ENCODE measurements at regions not wholly inside any gene's neighbourhood (a gene's known extent, or its start where the extent isn't known, plus 50 kb on each side); places are given as distances from the start of the nearest gene placed in this dataset.

GRCh38 chr1:188056011-188056410 lies 1227.3 kb downstream of the PLA2G4A start:
- H3K9me3 ChIP-seq (ENCODE audit: insufficient read depth, low read depth, low read length) = no peaks in the 10 kb centered on the region
- H3K27ac ChIP-seq (ENCODE audit: low read depth, low read length) = no peak overlapping the region
- no peak overlapping the region for H3K18ac ChIP-seq (ENCODE audit: low read length)
- no peaks in the 10 kb centered on the region for H3K27me3 ChIP-seq (ENCODE audit: insufficient read depth, low read length)
- no peak overlapping the region for H4K8ac ChIP-seq (ENCODE audit: low read depth, low read length)
- H2AK5ac ChIP-seq (ENCODE audit: low read length) = no peak overlapping the region
- H2AFZ ChIP-seq (ENCODE audit: insufficient read depth, low read length, poor library complexity) = no peak overlapping the region
- no peak overlapping the region for H4K12ac ChIP-seq (ENCODE audit: low read depth, low read length)
- H2BK120ac ChIP-seq (ENCODE audit: insufficient read depth, low read length, poor library complexity) = no peak overlapping the region
- H3K4me3 ChIP-seq (ENCODE audit: low read depth, low read length) = no peak overlapping the region
- no peak overlapping the region for H2BK12ac ChIP-seq (ENCODE audit: low read length)
- H3K4me2 ChIP-seq (ENCODE audit: low read length) = no peak overlapping the region
- H3K79me2 ChIP-seq (ENCODE audit: control insufficient read depth, insufficient read depth, low read length, poor library complexity) = no peaks in the 10 kb centered on the region
- WGBS (ENCODE audit: extremely low coverage, insufficient coverage, insufficient read length) = no CpG with 5 or more reads among the region's 7 CpGs
- H2BK5ac ChIP-seq (ENCODE audit: low read depth, low read length, poor library complexity) = no peak overlapping the region
- H3K79me1 ChIP-seq (ENCODE audit: low read length) = no peaks in the 10 kb centered on the region
- no peaks in the 10 kb centered on the region for H3K36me3 ChIP-seq (ENCODE audit: control insufficient read depth in 1 of 2, insufficient read depth in 2 of 2, low read length in 2 of 2)
- DNase-seq = no peak
- H4K91ac ChIP-seq (ENCODE audit: low read depth, low read length) = no peak overlapping the region
- H3K14ac ChIP-seq (ENCODE audit: low read length) = no peak overlapping the region
- no peak overlapping the region for H3K4ac ChIP-seq (ENCODE audit: low read depth, low read length)
- no peaks in the 10 kb centered on the region for H3K4me1 ChIP-seq (ENCODE audit: control insufficient read depth in 1 of 2, insufficient read depth in 2 of 2, low read length in 2 of 2)
- no peak overlapping the region for H3K9ac ChIP-seq (ENCODE audit: low read length)
- no peak overlapping the region for H3K23ac ChIP-seq (ENCODE audit: low read length)

- Histone ChIP-seq H3K27me3 (ENCODE audit: insufficient read depth, low read length) (no peaks in the 10 kb centered on the region), H3K18ac (ENCODE audit: low read length) (no peak overlapping the region), H2BK5ac (ENCODE audit: low read depth, low read length, poor library complexity) (no peak overlapping the region), H3K23ac (ENCODE audit: low read length) (no peak overlapping the region), H3K4me3 (ENCODE audit: low read depth, low read length) (no peak overlapping the region), H3K79me1 (ENCODE audit: low read length) (no peaks in the 10 kb centered on the region), H3K27ac (ENCODE audit: low read depth, low read length) (no peak overlapping the region), H3K36me3 (ENCODE audit: control insufficient read depth in 1 of 2, insufficient read depth in 2 of 2, low read length in 2 of 2) (no peaks in the 10 kb centered on the region), H2BK12ac (ENCODE audit: low read length) (no peak overlapping the region), H3K9ac (ENCODE audit: low read length) (no peak overlapping the region), H4K12ac (ENCODE audit: low read depth, low read length) (no peak overlapping the region), H3K4me1 (ENCODE audit: control insufficient read depth in 1 of 2, insufficient read depth in 2 of 2, low read length in 2 of 2) (no peaks in the 10 kb centered on the region), H2AFZ (ENCODE audit: insufficient read depth, low read length, poor library complexity) (no peak overlapping the region), H3K14ac (ENCODE audit: low read length) (no peak overlapping the region), H3K4ac (ENCODE audit: low read depth, low read length) (no peak overlapping the region), H3K4me2 (ENCODE audit: low read length) (no peak overlapping the region), H2AK5ac (ENCODE audit: low read length) (no peak overlapping the region), H3K79me2 (ENCODE audit: control insufficient read depth, insufficient read depth, low read length, poor library complexity) (no peaks in the 10 kb centered on the region), H2BK120ac (ENCODE audit: insufficient read depth, low read length, poor library complexity) (no peak overlapping the region), H4K8ac (ENCODE audit: low read depth, low read length) (no peak overlapping the region), H3K9me3 (ENCODE audit: insufficient read depth, low read depth, low read length) (no peaks in the 10 kb centered on the region), H4K91ac (ENCODE audit: low read depth, low read length) (no peak overlapping the region)
- no CpG with 5 or more reads among the region's 1 CpG for WGBS (ENCODE audit: extremely low coverage, insufficient coverage, insufficient read length)
- no peak for DNase-seq
Measured at GRCh38 chr1:188058801-188059200, 1230.1 kb downstream of the PLA2G4A start.

- Histone ChIP-seq H3K27ac (ENCODE audit: low read depth, low read length) (no peak overlapping the region), H3K4me3 (ENCODE audit: low read depth, low read length) (no peak overlapping the region), H3K18ac (ENCODE audit: low read length) (no peak overlapping the region), H3K9me3 (ENCODE audit: insufficient read depth, low read depth, low read length) (no peaks in the 10 kb centered on the region), H3K36me3 (ENCODE audit: control insufficient read depth in 1 of 2, insufficient read depth in 2 of 2, low read length in 2 of 2) (no peaks in the 10 kb centered on the region), H2AK5ac (ENCODE audit: low read length) (no peak overlapping the region), H3K79me2 (ENCODE audit: control insufficient read depth, insufficient read depth, low read length, poor library complexity) (no peaks in the 10 kb centered on the region), H3K14ac (ENCODE audit: low read length) (no peak overlapping the region), H4K8ac (ENCODE audit: low read depth, low read length) (no peak overlapping the region), H2BK12ac (ENCODE audit: low read length) (no peak overlapping the region), H3K4ac (ENCODE audit: low read depth, low read length) (no peak overlapping the region), H2AFZ (ENCODE audit: insufficient read depth, low read length, poor library complexity) (no peak overlapping the region), H3K9ac (ENCODE audit: low read length) (no peak overlapping the region), H4K12ac (ENCODE audit: low read depth, low read length) (no peak overlapping the region), H3K4me1 (ENCODE audit: control insufficient read depth in 1 of 2, insufficient read depth in 2 of 2, low read length in 2 of 2) (no peaks in the 10 kb centered on the region), H3K79me1 (ENCODE audit: low read length) (no peaks in the 10 kb centered on the region), H3K23ac (ENCODE audit: low read length) (no peak overlapping the region), H3K4me2 (ENCODE audit: low read length) (no peak overlapping the region), H2BK120ac (ENCODE audit: insufficient read depth, low read length, poor library complexity) (no peak overlapping the region), H3K27me3 (ENCODE audit: insufficient read depth, low read length) (no peaks in the 10 kb centered on the region), H4K91ac (ENCODE audit: low read depth, low read length) (no peak overlapping the region), H2BK5ac (ENCODE audit: low read depth, low read length, poor library complexity) (no peak overlapping the region)
- DNase-seq = no peak
Measured at GRCh38 chr1:188061881-188062280, 1233.1 kb downstream of the PLA2G4A start.

GRCh38 chr1:188062456-188062855 lies 1233.7 kb downstream of the PLA2G4A start:
- Histone ChIP-seq H3K18ac (ENCODE audit: low read length) (no peak overlapping the region), H4K8ac (ENCODE audit: low read depth, low read length) (no peak overlapping the region), H2BK12ac (ENCODE audit: low read length) (no peak overlapping the region), H3K23ac (ENCODE audit: low read length) (no peak overlapping the region), H3K79me1 (ENCODE audit: low read length) (no peaks in the 10 kb centered on the region), H3K9ac (ENCODE audit: low read length) (no peak overlapping the region), H3K4me2 (ENCODE audit: low read length) (no peak overlapping the region), H3K4me1 (ENCODE audit: control insufficient read depth in 1 of 2, insufficient read depth in 2 of 2, low read length in 2 of 2) (no peaks in the 10 kb centered on the region), H2BK5ac (ENCODE audit: low read depth, low read length, poor library complexity) (no peak overlapping the region), H2AK5ac (ENCODE audit: low read length) (no peak overlapping the region), H3K9me3 (ENCODE audit: insufficient read depth, low read depth, low read length) (no peaks in the 10 kb centered on the region), H2AFZ (ENCODE audit: insufficient read depth, low read length, poor library complexity) (no peak overlapping the region), H4K91ac (ENCODE audit: low read depth, low read length) (no peak overlapping the region), H4K12ac (ENCODE audit: low read depth, low read length) (no peak overlapping the region), H3K27me3 (ENCODE audit: insufficient read depth, low read length) (no peaks in the 10 kb centered on the region), H3K4ac (ENCODE audit: low read depth, low read length) (no peak overlapping the region), H3K36me3 (ENCODE audit: control insufficient read depth in 1 of 2, insufficient read depth in 2 of 2, low read length in 2 of 2) (no peaks in the 10 kb centered on the region), H3K14ac (ENCODE audit: low read length) (no peak overlapping the region), H3K79me2 (ENCODE audit: control insufficient read depth, insufficient read depth, low read length, poor library complexity) (no peaks in the 10 kb centered on the region), H3K4me3 (ENCODE audit: low read depth, low read length) (no peak overlapping the region), H2BK120ac (ENCODE audit: insufficient read depth, low read length, poor library complexity) (no peak overlapping the region), H3K27ac (ENCODE audit: low read depth, low read length) (no peak overlapping the region)
- DNase-seq = no peak
- no CpG with 5 or more reads among the region's 1 CpG for WGBS (ENCODE audit: extremely low coverage, insufficient coverage, insufficient read length)

Measured in trophoblast cell (in vitro differentiated cells and primary cell).